ENCODE measurements at regions not wholly inside any gene's neighbourhood (a gene's known extent, or its start where the extent isn't known, plus 50 kb on each side); places are given as distances from the start of the nearest gene placed in this dataset.

DNA sequence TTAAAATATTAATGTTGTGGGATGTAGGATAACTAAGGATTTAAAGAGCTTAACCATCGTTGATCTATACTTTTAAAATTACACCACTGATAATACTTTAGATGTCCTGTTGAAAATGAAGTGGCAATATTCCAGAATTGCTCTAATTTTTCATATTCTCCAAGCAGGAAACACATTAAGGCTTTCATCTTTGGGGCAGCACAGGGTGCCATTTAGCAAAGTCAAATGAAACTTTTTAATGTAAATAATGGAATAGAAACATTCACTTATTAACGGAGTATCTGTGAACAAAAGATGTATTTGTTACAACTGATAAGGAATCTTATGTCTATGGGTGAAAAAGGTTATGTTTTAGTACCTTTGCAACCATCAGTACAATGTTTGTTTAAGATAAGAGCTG lies 50.0 kb upstream of the MIR17HG start:
- DNase-seq: no peak

Data from DMS79 (cell line).